Peyer's patch (tissue), 4 donors: ENCODE measurements at regions not wholly inside any gene's neighbourhood (a gene's known extent, or its start where the extent isn't known, plus 50 kb on each side); places are given as distances from the start of the nearest gene placed in this dataset.

Experiments
- DNase-seq, 3 donors: peaks; one replicate each; pipeline ENCODE4 v3.0.0-alpha.2; 2017 to 2019
- H3K27ac ChIP-seq, 4 donors: fragments of 200-600 bp; sonication (generic); one replicate each; pipeline ENCODE4 v1.5.1; 2016 to 2019
- H3K27me3 ChIP-seq, 2 donors: fragments of 200-600 bp; sonication (generic); one replicate each; pipeline ENCODE4 v1.5.1; 2019
- H3K36me3 ChIP-seq, 3 donors: fragments of 200-600 bp; sonication (generic); one replicate each; pipeline ENCODE4 v1.5.1; 2016 to 2019
- H3K4me1 ChIP-seq, 4 donors: fragments of 200-600 bp; sonication (generic); one replicate each; pipeline ENCODE4 v1.5.1; 2016 to 2019
- H3K4me3 ChIP-seq, 4 donors: fragments of 200-600 bp; sonication (generic); 1 replicate in 3 of 4; 2 replicates in 1 of 4; pipeline ENCODE4 v1.5.1; 2016 to 2019; ENCODE audit warnings: mild to moderate bottlenecking in 1 of 4
- H3K9me3 ChIP-seq, 4 donors: fragments of 200-600 bp; sonication (generic); one replicate each; pipeline ENCODE4 v1.5.1; 2016 to 2019; ENCODE audit warnings: mild to moderate bottlenecking in 1 of 4
- CTCF ChIP-seq, 6 experiments: fragments of 450-650 bp in 4 of 6; fragments of 200-600 bp in 2 of 6; sonication (generic) in 1 of 6; IDR thresholded peaks; one replicate each; pipeline ENCODE4 v1.5.1; 2017 to 2019; ENCODE audit warnings: antibody characterized with exemption in 6 of 6, mild to moderate bottlenecking in 3 of 6, moderate library complexity in 1 of 6
- POLR2A ChIP-seq, 2 donors: fragments of 450-650 bp; IDR thresholded peaks; one replicate each; pipeline ENCODE4 v1.5.1; 2017; ENCODE audit warnings: antibody characterized with exemption in 2 of 2, mild to moderate bottlenecking in 2 of 2, moderate library complexity in 2 of 2

GRCh38 chr7:136146925-136147324 is 169.8 kb upstream of the MTPN start:
- H3K4me3 ChIP-seq, result no peak overlapping the region
- H3K27ac ChIP-seq, result no peak overlapping the region
- no peaks in the 10 kb centered on the region for H3K36me3 ChIP-seq
- TF ChIP-seq POLR2A (IDR thresholded peaks at IDR 0.05), result no peak
- no peak for TF ChIP-seq CTCF (IDR thresholded peaks at IDR 0.05)
- no peaks in the 10 kb centered on the region for H3K27me3 ChIP-seq
- DNase-seq, result no peak
- no peaks in the 10 kb centered on the region for H3K9me3 ChIP-seq
- no peaks in the 10 kb centered on the region for H3K4me1 ChIP-seq

GRCh38 chr7:136144182-136144581 is 167.0 kb upstream of the MTPN start:
- Histone ChIP-seq H3K27me3 (no peaks in the 10 kb centered on the region), H3K36me3 (no peaks in the 10 kb centered on the region), H3K4me3 (no peak overlapping the region), H3K27ac (no peak overlapping the region), H3K9me3 (no peaks in the 10 kb centered on the region), H3K4me1 (no peaks in the 10 kb centered on the region)
- TF ChIP-seq CTCF (IDR thresholded peaks at IDR 0.05) (no peak), POLR2A (IDR thresholded peaks at IDR 0.05) (no peak)
- DNase-seq, result no peak

GRCh38 chr7:136143271-136143670 is 166.1 kb upstream of the MTPN start:
- Histone ChIP-seq H3K27me3 (no peaks in the 10 kb centered on the region), H3K4me1 (no peaks in the 10 kb centered on the region), H3K4me3 (no peak overlapping the region), H3K27ac (no peak overlapping the region), H3K36me3 (no peaks in the 10 kb centered on the region), H3K9me3 (peaks cover 0 to 1% (median 0%) of the 10 kb centered on the region in 4 donors)
- TF ChIP-seq POLR2A (IDR thresholded peaks at IDR 0.05), result no peak
- no peak for TF ChIP-seq CTCF (IDR thresholded peaks at IDR 0.05)
- DNase-seq, result no peak

- H3K4me1 ChIP-seq, result no peaks in the 10 kb centered on the region
- TF ChIP-seq POLR2A (IDR thresholded peaks at IDR 0.05) (no peak), CTCF (IDR thresholded peaks at IDR 0.05) (no peak)
- no peak for DNase-seq
- H3K36me3 ChIP-seq, result no peaks in the 10 kb centered on the region
- no peak overlapping the region for H3K4me3 ChIP-seq
- no peak overlapping the region for H3K27ac ChIP-seq
- H3K9me3 ChIP-seq, result peaks cover 0 to 3% (median 0%) of the 10 kb centered on the region in 4 donors
- no peaks in the 10 kb centered on the region for H3K27me3 ChIP-seq
Observed at GRCh38 chr7:136142583-136142982, 165.4 kb upstream of the MTPN start.

DNA sequence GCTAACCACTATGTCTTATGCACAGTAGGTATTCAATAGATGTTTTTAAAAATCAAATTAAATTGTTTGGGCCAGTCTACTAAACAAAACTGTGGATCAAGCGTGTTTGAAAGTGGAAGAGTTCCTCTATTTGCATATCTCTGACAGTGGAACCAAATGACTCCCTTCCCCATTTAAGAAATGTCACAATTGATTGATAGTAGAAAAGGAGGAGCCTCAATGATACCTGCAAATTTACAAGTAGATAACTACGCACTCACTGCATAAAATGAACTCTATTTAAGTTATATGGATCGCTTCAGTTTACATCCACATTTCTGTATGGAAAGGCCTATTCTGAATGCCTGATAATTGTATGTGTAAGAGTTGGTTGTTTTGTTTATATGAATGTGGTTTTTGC is 163.3 kb upstream of the MTPN start:
- no peak for DNase-seq
- Histone ChIP-seq H3K27me3 (no peaks in the 10 kb centered on the region), H3K4me1 (no peaks in the 10 kb centered on the region), H3K36me3 (no peaks in the 10 kb centered on the region), H3K27ac (no peak overlapping the region), H3K4me3 (no peak overlapping the region), H3K9me3 (peaks cover 0 to 3% (median 0%) of the 10 kb centered on the region in 4 donors)
- TF ChIP-seq CTCF (IDR thresholded peaks at IDR 0.05) (no peak), POLR2A (IDR thresholded peaks at IDR 0.05) (no peak)

- no peaks in the 10 kb centered on the region for H3K27me3 ChIP-seq
- H3K27ac ChIP-seq, result no peak overlapping the region
- no peaks in the 10 kb centered on the region for H3K36me3 ChIP-seq
- peaks cover 0 to 3% (median 0%) of the 10 kb centered on the region in 4 donors for H3K9me3 ChIP-seq
- H3K4me1 ChIP-seq, result no peaks in the 10 kb centered on the region
- no peak overlapping the region for H3K4me3 ChIP-seq
- no peak for DNase-seq
- no peak for TF ChIP-seq CTCF (IDR thresholded peaks at IDR 0.05)
- no peak for TF ChIP-seq POLR2A (IDR thresholded peaks at IDR 0.05)
Observed at GRCh38 chr7:136139417-136139816, 162.3 kb upstream of the MTPN start.
